ENCODE measurements at regions not wholly inside any gene's neighbourhood (a gene's known extent, or its start where the extent isn't known, plus 50 kb on each side); places are given as distances from the start of the nearest gene placed in this dataset.
"Not testable (repeated sequence)": the region's sequence is repeated elsewhere in the genome, so short reads cannot be mapped to it uniquely, and the experiment has no call there.

- no peak for DNase-seq
Observed at GRCh38 chr3:127520993-127521392, 69.5 kb downstream of the TPRA1 start.

DNA sequence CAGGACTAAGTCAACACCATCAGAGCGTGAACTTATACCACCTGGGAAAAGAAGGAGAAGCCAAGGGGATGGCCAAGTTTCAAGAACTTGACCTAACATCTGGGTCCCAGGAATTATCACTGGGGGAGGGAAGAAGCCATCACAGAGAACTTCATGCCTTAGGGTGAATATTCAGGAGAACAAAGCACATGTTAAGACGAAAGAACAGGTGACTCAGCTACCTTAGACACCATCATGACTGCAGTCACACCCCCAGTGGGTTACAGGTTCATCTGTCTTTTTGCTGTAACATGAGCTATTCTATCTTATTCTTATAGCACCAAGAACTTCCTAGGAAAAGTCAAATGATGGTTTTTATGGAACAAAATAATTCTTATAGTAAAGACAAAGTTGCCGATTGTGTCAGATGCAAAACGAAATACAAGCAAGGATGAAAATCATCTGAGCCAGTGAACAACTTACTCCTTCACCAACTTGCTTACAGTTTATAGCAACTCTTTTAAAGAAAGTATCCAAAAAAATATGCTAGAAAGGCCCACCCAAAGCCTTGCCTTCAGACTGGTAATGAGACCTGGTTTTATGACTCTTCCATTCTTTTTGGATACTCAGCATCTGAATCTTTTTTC lies 72.0 kb downstream of the TPRA1 start:
- DNase-seq = no peak

- no peak for DNase-seq
Observed at GRCh38 chr3:127512256-127512655, 78.3 kb downstream of the TPRA1 start.

DNA sequence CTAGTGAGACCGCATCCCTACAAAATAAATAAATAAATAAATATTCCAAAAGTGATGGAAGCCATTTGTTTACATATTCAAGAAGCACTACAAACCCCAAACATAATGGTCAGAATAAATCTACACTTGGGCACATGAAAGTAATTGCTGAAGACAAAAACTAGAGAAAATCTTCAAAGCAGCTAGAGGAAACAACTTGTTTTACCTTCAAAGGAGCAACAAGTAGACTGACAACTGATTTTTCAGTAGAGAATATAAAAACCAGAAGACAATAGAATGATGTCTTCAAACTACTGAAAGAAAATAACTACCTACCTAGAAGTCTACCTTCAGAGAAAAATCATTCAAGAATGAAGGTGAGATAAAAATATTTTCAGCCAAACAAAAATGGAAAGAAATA lies 89.4 kb downstream of the TPRA1 start:
- DNase-seq = no peak

GRCh38 chr3:127497676-127498075 lies 92.9 kb downstream of the TPRA1 start:
- DNase-seq = no peak

DNA sequence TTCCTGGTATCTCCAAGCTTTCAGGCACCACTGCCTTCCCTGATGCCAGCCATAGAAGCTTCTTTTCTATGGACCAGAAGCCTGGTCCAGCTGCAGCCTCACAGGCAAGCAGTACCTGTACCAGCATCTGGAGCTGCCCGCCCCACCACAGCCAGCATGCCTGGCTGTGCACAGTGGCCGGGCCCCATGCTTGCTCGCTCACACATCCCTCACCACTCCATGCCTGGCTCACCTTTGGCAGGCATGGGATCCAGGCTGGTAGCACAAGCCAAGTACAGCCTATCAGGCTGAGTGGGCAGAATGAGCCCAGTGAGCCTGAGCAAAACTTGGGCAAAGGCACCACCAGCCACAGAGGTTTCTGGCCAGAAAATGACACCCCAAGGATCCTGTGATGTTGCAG lies 93.4 kb downstream of the TPRA1 start:
- no peak for DNase-seq

- no peak for DNase-seq
Observed at GRCh38 chr3:127495821-127496655, 94.5 kb downstream of the TPRA1 start.

DNA sequence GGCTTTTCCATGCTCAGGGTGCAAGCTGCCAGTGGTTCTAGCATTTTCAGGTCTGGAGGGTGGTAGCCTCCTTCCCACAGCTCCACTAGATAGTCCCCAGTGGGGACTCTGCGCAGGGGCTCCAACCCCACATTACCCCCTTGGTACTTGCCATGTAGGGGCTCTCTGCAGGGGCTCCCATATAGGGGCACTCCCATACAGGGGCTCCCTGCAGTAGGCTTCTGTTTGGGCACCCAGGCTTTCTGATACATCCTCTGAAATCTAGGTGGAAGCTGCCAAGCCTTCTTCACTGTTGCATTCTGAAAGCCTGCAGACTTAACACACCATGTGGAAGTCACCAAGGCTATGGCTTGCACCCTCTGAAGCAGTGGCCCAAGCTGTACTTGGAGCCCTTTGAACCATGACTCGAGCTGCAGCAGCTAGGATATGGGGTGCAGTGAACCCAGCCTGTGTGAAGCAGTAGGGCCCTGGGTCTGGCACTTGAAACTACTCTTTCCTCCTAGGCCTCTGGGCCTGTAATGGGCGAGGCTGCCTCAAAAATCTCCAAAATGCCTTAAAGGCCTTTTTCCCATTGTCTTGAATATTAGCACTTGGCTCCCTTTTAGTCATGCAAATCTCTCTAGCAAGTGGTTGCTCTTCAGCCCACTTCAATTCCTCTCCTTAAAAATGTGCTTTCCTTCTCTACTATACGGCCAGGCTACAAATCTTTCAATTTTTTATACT lies 96.4 kb downstream of the TPRA1 start:
- DNase-seq = no peak

GRCh38 chr3:127492426-127492825 lies 98.1 kb downstream of the TPRA1 start:
- DNase-seq = no peak

GRCh38 chr3:127491909-127492308 lies 98.6 kb downstream of the TPRA1 start:
- DNase-seq = no peak

- DNase-seq = no peak
Observed at GRCh38 chr3:127491323-127491722, 99.2 kb downstream of the TPRA1 start.

DNA sequence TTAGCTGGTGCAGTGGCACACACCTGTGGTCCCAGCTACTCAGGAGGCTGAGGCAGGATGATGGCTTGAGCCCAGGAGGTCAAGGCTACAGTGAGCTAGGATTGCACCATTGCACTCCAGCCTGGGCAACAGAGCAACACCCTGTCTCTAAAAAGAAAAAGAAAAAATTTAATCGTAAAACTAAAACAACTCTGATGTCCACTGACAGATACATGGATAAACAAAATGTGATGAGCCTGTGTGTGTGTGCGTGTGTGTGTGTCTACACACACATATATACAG lies 99.6 kb downstream of the TPRA1 start:
- not testable (repeated sequence) for DNase-seq

- DNase-seq = no peak
Observed at GRCh38 chr3:127490271-127491023, 100.1 kb downstream of the TPRA1 start.

GRCh38 chr3:127489357-127489756 lies 101.2 kb downstream of the TPRA1 start:
- no peak for DNase-seq

GRCh38 chr3:127488740-127489139 lies 101.8 kb downstream of the TPRA1 start:
- no peak for DNase-seq

- DNase-seq = no peak
Observed at GRCh38 chr3:127488141-127488672, 102.3 kb downstream of the TPRA1 start.

DNA sequence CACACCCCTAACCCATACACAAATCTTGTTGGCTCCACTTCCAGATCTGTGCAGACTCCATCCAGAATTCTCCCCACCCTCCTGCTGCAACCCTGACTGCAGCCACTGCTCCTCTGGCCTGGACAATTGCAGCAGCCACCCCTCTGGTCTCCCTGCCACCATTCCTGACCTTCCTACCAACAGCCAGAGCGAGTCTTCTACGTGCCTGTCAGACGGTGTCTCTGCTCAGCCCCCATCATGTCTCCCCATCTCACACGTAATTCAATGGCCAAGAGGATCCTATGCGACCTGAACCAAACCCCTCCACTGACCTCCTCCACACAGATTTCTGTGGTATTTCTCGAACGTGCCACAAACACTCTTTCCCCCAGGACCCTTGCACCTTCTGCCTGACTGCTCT lies 103.3 kb downstream of the TPRA1 start:
- DNase-seq = no peak

DNA sequence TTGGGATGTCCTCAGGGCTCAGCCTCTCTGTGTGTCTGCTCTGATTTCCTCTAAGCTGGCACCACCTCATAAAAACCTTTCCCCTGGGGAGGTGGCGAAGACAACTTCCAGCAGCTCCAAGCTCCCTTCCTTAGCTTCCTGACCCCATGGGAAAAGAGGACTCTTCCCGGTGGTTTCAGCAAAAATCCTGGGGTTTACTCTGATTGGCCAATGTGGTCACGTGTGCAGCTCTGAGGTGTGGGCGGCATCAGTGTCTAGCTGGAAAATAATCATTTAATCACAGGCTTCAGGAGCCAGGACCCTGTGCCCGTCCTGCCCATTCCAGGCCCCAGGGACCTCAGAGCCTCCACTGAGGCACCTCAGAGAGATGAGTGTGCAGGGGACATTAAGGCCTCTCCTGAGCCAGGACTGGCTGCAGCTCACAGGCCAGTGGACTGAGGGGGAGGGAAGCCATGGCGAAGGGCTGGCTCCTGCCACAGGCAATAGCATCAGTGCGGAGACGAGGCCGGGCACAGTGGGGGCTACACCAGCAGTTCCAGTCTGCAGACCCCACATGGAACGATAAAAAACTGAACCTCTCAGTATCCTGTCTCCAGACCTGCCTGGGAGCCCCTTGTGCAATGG lies 104.1 kb downstream of the TPRA1 start:
- DNase-seq = no peak

DNA sequence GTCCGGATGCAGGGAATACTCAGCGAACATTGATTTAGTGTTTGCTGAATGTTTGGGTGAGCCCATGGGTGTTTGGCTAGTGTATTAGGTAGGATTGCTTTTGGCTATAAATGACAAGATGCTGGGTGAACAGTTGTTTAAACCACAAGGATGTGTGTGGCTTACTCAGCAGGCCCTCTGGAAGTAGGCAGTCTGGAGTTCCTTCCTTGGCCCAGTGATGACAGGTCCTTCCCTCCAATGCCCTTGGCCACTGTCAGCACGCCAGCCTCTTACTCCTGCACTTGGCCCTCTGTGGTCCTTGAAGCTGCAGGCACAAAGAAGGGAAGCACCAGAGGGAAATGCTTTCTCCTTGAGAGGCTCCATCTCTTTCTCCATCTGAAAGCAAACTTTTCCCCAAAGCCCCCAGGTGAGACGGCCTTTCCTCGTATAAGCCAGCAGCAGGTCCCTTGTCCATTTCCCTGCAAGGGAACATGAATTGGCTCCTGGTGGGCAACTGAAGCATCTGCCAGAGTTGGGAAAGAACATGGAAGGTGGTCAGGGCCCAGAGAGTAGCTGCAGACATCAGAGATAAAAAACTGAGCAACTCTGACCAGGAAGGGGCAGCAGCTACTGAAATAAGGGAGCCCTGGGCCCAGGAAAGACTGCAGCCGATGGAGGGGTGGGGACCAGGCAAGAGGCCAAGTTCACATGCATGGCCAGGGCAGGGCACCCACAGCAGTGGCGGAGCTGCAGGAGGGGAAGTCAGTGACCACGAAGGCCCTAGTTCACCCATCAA lies 105.0 kb downstream of the TPRA1 start:
- DNase-seq = no peak

DNA sequence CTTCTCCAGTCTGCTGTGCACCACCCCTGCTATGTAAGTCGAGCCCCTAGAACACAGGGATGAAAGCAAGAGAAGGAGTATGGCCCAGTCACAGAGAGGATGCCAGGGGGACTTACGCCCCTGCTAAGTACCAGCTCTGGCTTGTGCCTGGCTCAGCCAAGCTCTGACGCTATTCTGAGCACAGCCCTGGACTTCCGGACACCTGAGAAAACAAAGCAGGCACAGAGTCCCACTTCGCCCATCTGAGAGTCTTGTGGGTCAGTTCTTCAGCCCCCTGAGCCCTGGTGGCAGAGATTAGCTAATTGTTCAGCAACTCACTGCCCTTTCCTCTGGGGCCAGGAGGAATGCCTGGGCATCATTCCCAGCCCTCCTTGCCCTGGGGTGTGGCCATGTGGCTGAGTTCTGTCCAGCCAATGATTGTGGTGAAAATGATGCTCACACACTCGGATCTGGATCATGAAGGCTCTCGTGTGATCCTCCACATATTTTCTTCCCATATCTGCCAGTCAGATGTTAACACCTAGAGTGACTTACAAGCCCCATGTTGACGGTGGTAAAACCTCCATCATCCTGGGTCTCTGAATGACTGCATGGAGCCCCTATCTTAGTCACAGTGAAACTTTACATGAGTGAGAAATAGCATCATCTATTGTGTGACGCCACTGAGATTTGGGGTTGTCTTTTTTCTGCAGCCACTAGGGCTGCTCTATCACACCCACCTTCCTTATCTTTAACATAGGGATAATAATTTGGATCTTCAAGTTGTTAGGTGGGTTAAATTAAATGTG lies 105.7 kb downstream of the TPRA1 start:
- DNase-seq = no peak
